CD4-positive, alpha-beta T cell treated with Interleukin-2 at 100 ng/mL for 4 hours (primary cell): ENCODE measurements at regions not wholly inside any gene's neighbourhood (a gene's known extent, or its start where the extent isn't known, plus 50 kb on each side); places are given as distances from the start of the nearest gene placed in this dataset.

Experiments
- DNase-seq: peaks from one replicate; pipeline ENCODE4 v3.0.0-alpha.2; 2020; ENCODE audit warnings: low spot score

GRCh38 chr2:61722318-61722717 lies 131.5 kb downstream of the FAM161A start:
- no peak for DNase-seq

- no peak for DNase-seq
Measured at GRCh38 chr2:61721382-61721781, 132.5 kb downstream of the FAM161A start.

DNA sequence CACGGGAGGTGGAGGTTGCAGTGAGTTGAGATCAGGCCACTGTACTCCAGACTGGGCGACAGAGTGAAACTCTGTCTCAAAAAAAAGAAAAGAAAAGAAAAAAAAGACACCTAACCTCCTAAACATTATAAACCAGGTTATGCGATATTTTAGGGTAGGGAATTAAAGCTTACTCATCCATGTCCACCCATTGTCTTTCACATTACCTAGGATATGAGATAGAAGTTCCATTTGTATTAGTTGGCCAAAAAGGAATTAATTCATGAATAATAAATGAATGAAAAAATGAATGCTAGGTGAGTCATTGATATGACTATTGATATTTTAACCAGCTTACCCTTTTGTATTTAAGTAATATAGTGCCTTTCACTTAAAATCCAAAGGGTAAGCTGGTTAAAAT lies 132.9 kb downstream of the FAM161A start:
- DNase-seq, result no peak

GRCh38 chr2:61718965-61719364 lies 134.9 kb downstream of the FAM161A start:
- DNase-seq, result no peak

DNA sequence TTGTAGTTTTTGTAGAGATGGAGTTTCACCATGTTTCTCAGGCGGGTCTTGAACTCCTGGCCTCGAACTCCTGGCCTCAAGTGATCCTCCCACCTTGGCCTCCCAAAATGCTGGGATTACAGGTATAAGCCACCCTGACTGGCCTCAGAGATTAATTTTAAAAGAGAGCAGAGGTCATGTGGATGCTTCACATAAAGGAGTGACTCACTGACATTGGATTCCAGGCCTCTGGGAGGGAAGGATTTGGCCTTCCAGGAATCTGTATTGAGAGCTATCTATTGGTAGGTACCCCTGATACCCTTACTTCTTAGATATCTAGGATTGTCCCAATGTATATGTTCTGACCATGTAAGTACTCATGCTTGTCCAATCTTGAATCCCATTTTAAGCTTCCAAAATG lies 138.4 kb downstream of the FAM161A start:
- no peak for DNase-seq

DNA sequence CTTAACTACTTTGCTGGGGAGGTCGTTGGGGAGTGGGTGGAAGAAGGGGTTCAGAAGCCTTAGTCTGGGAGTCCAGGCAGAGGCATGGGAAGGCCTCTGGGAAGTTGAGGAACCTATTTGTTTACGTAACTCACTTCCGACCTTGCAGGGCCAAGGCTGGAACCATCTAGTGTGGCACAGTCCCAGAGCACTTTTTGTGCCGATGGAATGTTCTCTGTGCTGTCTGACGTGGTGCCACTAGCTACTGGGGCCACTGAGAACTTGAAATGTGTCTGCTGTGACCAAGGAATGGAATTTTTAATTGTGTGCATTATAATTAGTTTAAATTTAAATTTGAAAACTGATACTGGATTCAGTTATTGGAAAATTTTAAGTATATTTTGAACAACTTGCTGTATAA lies 139.7 kb downstream of the FAM161A start:
- no peak for DNase-seq

- no peak for DNase-seq
Measured at GRCh38 chr2:61713457-61713856, 140.4 kb downstream of the FAM161A start.

DNA sequence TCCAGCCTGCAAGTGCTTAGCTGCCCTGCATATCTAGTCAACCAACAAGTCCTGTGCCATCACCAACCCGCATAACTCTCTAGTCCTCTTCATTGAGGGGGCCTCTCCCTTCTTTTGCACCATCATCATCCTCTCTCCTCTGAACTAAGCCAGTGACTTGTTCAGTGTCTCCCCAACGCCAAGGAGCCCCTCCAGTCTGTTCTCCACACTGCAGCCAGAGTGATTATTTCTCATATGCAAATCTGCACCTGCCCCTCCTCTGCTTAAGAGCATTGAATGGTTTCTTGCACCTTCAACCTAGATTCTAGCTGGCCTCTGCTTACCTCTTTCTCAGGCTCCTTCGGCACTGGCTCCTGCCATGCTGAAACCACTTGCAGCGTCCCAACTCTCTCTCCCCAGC lies 141.8 kb downstream of the FAM161A start:
- DNase-seq, result no peak

DNA sequence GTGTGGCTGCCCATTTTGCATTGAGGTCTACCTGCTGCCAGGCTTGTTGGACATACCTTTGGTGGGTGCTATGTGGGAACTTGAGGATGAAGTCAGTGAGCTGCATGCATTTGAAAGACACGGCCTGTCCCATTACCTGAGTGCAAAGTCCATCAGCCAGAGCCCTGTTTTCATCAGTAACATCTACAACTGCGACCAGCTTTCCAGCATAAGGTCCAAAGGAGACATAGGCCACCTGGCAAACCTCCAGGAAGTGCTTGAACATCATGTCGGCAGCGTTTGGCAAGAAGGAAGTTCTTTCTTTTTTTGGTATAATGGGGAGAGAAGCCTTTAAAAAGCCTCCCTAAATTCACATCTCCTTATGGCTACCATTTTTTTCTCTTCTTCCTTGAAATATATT lies 143.1 kb downstream of the FAM161A start:
- no peak for DNase-seq

- DNase-seq, result no peak
Measured at GRCh38 chr2:61707984-61708852, 145.6 kb downstream of the FAM161A start.

DNA sequence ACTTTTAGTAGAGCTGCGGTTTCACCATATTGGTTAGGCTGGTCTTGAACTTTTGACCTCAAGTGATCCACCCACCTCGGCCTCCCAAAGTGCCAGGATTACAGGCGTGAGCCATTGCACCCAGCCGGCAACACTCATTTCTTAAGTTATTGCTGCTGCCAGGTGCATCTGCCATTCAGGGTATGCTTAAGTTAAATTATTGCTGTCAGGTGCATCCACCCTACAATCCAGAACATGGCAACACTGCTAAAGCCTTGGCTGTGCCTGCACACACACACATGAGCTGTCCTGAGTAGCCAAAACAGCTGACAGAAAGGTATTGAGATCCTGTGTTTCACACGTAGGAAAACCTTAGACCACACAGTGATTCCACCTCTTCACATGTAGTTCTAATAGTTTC lies 148.2 kb downstream of the FAM161A start:
- DNase-seq, result no peak

DNA sequence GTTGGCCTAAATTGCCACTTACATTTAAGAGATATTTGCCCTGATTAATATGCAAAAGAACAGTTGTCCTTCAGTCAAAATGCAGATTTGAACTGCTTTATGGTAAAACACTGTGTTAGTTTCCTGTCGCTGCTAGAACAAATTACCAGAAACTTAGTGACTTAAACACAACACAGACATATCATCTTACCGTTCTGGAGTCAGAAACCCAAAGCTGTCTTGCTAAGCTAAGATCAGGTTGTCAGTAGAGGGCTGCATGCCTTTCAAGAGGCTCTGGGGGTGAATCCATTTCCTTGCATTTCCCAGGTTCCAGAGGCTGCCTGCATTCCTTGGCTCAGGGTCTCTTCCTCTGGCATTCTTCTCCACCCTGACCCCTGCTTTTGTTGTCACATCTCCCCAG lies 149.5 kb downstream of the FAM161A start:
- DNase-seq, result no peak

GRCh38 chr2:61702088-61702467 lies 151.8 kb downstream of the FAM161A start:
- no peak for DNase-seq

GRCh38 chr2:61700464-61700863 lies 153.4 kb downstream of the FAM161A start:
- DNase-seq, result no peak

DNA sequence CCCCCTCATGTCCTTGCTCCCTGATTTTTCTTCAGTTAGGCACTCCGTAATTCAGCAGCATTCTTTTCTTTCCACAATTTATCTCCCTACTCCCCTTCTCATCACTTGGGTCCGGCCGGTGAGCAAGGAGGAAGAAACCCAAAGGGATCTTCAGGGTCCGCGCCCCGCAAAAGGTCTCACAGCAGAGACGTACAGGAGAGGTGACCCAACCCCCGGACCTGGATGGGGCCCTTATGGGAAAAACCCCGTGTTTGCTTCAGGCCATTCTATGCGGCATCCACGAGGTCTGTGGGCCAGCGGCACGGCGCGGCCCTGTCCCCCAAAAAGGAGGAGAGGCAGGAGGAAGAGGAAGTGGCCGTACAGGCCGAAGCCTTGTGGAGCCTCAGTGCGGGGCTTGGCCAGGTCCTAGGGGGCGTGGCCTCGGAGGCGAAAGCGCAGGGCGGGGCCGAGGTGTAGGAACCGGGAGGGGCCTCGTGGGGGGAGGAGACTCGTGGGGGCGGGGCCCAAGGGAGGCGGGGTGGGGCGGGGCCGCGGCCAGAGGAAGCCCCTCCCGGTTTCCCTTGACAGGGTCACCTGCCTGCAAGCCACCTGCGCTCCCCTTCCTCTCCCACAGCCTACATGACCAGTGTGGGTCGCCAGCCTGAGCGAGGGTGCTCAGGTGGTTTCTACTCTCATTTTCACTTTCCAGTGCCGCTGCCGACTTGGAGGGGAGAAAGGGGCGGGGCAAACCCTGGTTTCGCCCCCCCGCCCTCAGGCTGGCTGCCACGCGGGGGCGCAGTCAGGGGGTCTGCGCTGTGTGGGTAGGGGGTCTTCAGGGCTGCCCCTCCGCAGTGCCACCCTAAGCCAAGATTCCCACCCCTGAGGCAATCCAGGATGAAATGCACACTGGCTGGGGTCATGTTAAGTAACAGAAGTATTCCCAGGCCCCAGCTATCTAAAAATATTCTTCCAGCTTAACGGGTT lies 156.4 kb upstream of the XPO1 start:
- DNase-seq, result peak; percentile 81

DNA sequence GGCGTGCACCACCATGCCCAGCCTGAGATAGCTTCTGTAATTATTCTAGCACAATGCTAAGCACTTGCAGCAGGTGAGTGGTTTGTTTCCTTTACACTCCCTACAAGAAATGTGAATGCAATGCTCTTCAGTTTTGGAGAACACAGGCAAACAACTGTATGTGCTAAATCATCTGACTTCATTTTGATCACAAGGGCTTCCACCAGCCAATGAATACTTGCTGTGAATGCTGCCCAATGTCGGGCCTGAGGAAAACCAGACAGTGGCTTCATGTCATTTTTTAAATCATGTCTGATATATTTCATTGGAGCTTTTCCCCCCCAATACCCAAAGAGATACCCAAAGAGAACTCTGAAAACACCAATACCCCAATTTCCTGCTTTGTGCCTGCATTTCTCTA lies 155.6 kb upstream of the XPO1 start:
- DNase-seq, result no peak

DNA sequence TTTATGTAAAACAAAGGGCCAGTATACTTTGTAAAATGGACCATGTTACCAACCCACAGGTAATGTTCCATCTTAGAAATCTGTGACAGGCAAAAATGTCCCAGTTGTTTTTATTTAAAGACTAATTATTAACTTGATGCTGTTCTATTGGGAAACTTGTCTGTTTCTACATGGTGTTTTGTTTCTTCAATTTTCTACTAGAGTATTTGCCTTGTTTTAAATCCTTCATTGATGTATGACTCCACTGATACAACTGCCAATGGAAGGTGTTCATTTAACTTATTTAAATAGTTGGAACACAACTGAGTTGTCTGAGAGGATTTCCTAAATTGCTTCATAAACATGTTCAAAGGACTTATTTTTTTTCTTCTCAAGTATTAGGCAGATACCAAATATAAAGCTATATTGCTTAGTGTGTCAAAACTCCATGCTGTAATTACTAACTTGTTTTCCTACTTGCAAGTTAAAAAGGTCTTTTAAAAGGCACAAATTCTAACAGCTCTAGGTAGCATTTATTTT lies 152.0 kb upstream of the XPO1 start:
- no peak for DNase-seq

GRCh38 chr2:61689568-61689967 lies 151.4 kb upstream of the XPO1 start:
- no peak for DNase-seq

- DNase-seq, result no peak
Measured at GRCh38 chr2:61688369-61689334, 150.5 kb upstream of the XPO1 start.

DNA sequence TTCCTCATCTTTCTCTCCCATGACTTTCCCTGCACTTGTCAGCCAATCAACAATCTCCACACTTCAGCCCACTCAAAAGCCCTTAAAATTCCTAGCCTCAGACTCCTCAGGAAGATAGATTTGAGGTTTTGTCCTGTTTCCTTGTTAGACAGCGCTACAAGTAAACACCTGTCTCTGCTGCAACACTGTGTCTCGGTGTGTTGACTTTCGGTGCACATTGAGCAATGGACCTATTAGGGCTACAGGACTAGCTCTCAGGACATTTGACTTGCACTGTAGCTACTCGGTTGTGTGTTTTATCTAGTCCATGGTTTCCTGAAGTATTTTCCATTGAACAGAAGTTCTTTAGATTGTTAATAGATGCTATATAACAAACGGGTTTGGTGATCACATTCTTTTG lies 140.9 kb upstream of the XPO1 start:
- DNase-seq, result no peak

DNA sequence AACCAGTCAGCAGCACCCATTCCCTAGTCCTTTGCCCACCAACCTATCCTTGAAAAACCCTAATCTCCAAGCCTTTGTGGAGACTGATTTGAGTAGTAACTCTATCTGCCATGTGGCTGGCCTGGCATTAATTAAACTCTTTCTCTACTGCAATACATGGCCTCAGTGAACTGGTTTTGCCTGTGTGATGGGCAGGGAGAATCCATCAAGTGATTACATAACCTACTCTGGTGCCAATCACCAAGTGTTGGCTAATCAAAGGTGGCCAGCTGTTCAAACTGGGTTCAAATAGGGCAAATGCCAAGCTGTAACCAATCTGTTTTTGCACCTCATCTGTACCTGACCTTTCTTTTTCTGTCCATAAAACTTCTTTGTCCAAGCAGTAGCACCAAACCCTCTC lies 139.8 kb upstream of the XPO1 start:
- DNase-seq, result no peak

DNA sequence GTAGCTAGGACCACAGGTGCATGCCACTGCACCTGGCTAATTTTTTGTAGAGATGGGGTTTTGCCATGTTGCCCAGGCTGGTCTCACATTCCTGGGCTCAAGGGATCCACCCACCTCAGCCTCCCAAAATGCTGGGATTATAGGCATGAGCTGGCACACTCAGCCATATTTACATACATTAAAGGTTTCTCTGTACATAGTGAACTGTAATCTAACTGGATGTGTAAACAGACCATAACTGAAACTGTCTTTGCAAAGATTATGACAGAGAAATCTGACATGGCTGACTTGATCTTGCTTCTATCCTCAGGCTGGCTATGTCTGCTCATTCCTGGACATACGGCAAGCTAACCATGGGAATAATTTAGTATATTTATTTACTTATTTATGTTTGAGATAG lies 139.2 kb upstream of the XPO1 start:
- no peak for DNase-seq
